ENCODE measurements at regions not wholly inside any gene's neighbourhood (a gene's known extent, or its start where the extent isn't known, plus 50 kb on each side); places are given as distances from the start of the nearest gene placed in this dataset.

GRCh38 chr3:152944671-152945070 lies 109.7 kb downstream of the P2RY1 start:
- TF ChIP-seq CTCF (IDR thresholded peaks at IDR 0.05) (no peak), EP300 (IDR thresholded peaks at IDR 0.05) (no peak), POLR2A (IDR thresholded peaks at IDR 0.05) (no peak), POLR2AphosphoS5 (IDR thresholded peaks at IDR 0.05) (no peak)
